Testis (tissue), 2 donors: ENCODE measurements at regions not wholly inside any gene's neighbourhood (a gene's known extent, or its start where the extent isn't known, plus 50 kb on each side); places are given as distances from the start of the nearest gene placed in this dataset.

ENCODE experiments used
- POLR2A ChIP-seq: fragments of 450-650 bp; IDR thresholded peaks from one replicate; pipeline ENCODE4 v1.6.1; 2017; ENCODE audit warnings: antibody characterized with exemption, mild to moderate bottlenecking, moderate library complexity
- TF ChIP-seq, protein P1 (sequence below), 3 experiments: fragments of 450-650 bp in 2 of 3; fragments of 200-600 bp in 1 of 3; sonication (generic) in 1 of 3; IDR thresholded peaks; one replicate each; pipeline ENCODE4 v1.5.1; 2016 to 2019; ENCODE audit warnings: antibody characterized with exemption in 3 of 3, mild to moderate bottlenecking in 2 of 3, moderate library complexity in 1 of 3

DNA sequence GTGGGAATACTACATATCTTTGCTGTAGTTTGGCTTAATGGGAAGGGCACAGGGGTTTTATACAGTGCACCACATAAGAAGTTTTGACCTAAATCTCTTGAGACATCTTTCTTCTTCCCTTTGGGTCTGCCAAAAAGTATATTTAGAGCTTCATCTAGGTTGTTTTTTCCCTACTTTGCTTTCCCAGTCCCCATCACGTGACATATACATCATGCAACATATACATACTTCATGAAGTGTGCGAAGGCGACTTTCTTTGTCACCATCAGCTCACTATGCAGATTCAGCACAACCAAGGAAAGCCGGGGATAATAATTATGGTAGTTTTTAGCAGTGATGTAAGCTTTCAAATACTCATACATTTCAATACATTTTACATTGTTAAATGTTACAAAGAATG is 177.1 kb upstream of the PPP1R3A start:
- TF ChIP-seq, protein P1, sequence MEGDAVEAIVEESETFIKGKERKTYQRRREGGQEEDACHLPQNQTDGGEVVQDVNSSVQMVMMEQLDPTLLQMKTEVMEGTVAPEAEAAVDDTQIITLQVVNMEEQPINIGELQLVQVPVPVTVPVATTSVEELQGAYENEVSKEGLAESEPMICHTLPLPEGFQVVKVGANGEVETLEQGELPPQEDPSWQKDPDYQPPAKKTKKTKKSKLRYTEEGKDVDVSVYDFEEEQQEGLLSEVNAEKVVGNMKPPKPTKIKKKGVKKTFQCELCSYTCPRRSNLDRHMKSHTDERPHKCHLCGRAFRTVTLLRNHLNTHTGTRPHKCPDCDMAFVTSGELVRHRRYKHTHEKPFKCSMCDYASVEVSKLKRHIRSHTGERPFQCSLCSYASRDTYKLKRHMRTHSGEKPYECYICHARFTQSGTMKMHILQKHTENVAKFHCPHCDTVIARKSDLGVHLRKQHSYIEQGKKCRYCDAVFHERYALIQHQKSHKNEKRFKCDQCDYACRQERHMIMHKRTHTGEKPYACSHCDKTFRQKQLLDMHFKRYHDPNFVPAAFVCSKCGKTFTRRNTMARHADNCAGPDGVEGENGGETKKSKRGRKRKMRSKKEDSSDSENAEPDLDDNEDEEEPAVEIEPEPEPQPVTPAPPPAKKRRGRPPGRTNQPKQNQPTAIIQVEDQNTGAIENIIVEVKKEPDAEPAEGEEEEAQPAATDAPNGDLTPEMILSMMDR (IDR thresholded peaks at IDR 0.05): no peak
- TF ChIP-seq POLR2A: no peak
